Chondrocyte (in vitro differentiated cells): ENCODE measurements at regions not wholly inside any gene's neighbourhood (a gene's known extent, or its start where the extent isn't known, plus 50 kb on each side); places are given as distances from the start of the nearest gene placed in this dataset.

ENCODE experiments used
- DNase-seq: peaks from one replicate; pipeline ENCODE4 v3.0.0; 2021; ENCODE audit warnings: mixed read lengths, low spot score
- H3K27ac Mint-ChIP-seq: one replicate; pipeline ENCODE4 v1.8.0; 2021; ENCODE audit warnings: mild to moderate bottlenecking, moderate library complexity, mixed read lengths; ENCODE audit not compliant: unreplicated experiment
- H3K27me3 Mint-ChIP-seq: 2 replicates; pipeline ENCODE4 v1.8.0; 2021; ENCODE audit warnings: low read depth, mixed read lengths
- H3K36me3 Mint-ChIP-seq: 2 replicates; pipeline ENCODE4 v1.8.0; 2021; ENCODE audit warnings: low read depth, mixed read lengths
- H3K4me1 Mint-ChIP-seq: 2 replicates; pipeline ENCODE4 v1.8.0; 2021; ENCODE audit warnings: low read depth, mild to moderate bottlenecking, mixed read lengths
- H3K4me3 Mint-ChIP-seq: one replicate; pipeline ENCODE4 v1.8.0; 2021; ENCODE audit warnings: mild to moderate bottlenecking, moderate library complexity, mixed read lengths; ENCODE audit not compliant: unreplicated experiment
- H3K9me3 Mint-ChIP-seq: 2 replicates; pipeline ENCODE4 v1.8.0; 2021; ENCODE audit warnings: low read depth, mixed read lengths
- TF ChIP-seq, protein P1 (sequence below): fragments of 200-600 bp; sonication (generic); IDR thresholded peaks from 2 replicates; pipeline ENCODE4 v1.5.0; 2021; ENCODE audit warnings: antibody characterized with exemption, mild to moderate bottlenecking, moderate library complexity

GRCh38 chr15:98063315-98063714, 102.8 kb downstream of the ARRDC4 start:
- no peak for DNase-seq

DNA sequence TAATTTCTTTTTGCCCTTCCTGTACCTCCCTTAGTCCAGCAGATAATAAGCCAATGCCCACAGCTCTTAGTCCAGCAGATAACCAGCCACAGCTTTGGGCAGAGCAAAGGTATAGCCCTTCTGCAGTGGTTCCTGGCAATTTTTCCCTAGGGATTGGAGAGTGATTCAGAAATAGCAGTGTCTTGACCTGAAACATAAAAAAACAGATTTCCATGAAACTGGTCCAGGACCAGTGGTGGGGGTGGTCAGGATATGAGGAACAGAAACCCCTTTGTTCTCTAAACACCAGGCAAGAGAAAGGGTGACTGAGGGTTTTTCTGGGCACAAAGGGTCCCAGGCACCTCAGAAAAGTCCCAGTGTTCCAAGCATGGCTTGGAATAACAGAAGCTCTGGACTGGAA, 103.4 kb downstream of the ARRDC4 start:
- no peak for DNase-seq
- no peak overlapping the region for H3K4me3 Mint-ChIP-seq
- H3K4me1 Mint-ChIP-seq: peaks cover 49% of the 10 kb centered on the region
- peak overlapping the region; percentile 25 for H3K27ac Mint-ChIP-seq
- no peaks in the 10 kb centered on the region for H3K27me3 Mint-ChIP-seq
- H3K9me3 Mint-ChIP-seq: peaks cover 8% of the 10 kb centered on the region
- no peaks in the 10 kb centered on the region for H3K36me3 Mint-ChIP-seq
- TF ChIP-seq, protein P1, sequence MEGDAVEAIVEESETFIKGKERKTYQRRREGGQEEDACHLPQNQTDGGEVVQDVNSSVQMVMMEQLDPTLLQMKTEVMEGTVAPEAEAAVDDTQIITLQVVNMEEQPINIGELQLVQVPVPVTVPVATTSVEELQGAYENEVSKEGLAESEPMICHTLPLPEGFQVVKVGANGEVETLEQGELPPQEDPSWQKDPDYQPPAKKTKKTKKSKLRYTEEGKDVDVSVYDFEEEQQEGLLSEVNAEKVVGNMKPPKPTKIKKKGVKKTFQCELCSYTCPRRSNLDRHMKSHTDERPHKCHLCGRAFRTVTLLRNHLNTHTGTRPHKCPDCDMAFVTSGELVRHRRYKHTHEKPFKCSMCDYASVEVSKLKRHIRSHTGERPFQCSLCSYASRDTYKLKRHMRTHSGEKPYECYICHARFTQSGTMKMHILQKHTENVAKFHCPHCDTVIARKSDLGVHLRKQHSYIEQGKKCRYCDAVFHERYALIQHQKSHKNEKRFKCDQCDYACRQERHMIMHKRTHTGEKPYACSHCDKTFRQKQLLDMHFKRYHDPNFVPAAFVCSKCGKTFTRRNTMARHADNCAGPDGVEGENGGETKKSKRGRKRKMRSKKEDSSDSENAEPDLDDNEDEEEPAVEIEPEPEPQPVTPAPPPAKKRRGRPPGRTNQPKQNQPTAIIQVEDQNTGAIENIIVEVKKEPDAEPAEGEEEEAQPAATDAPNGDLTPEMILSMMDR: no peak

More at GRCh38 chr15:98063315-98063714, 102.8 kb downstream of the ARRDC4 start:
- Mint-ChIP-seq H3K36me3 (no peaks in the 10 kb centered on the region), H3K27ac (no peak overlapping the region), H3K4me3 (no peak overlapping the region), H3K9me3 (peaks cover 12% of the 10 kb centered on the region), H3K4me1 (peaks cover 44% of the 10 kb centered on the region), H3K27me3 (no peaks in the 10 kb centered on the region)
- TF ChIP-seq, protein P1: no peak

GRCh38 chr15:98067339-98067738, 106.8 kb downstream of the ARRDC4 start:
- H3K27ac Mint-ChIP-seq: peak overlapping the region; percentile 80
- TF ChIP-seq, protein P1: no peak

DNA sequence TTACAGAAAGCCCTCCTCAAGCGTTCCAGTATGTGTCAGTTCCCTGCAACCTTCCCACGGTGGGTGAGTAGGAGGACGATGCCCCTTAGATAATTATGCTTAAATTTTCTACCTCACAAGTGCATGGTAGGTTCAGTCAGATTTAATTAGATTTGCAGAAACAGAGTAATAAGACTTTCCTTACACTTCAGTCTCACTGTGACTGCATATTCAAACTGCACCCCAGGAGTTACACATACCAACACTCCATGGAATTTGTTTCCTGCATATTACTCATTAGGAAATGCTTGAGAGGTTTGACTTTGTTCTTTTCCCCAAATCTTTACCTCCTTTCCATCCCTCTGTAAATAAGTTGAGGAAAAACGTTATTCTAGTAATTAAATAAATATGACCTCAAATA, 108.8 kb downstream of the ARRDC4 start:
- no peaks in the 10 kb centered on the region for H3K27me3 Mint-ChIP-seq
- TF ChIP-seq, protein P1: no peak
- DNase-seq: no peak
- peaks cover 10% of the 10 kb centered on the region for H3K9me3 Mint-ChIP-seq
- H3K4me3 Mint-ChIP-seq: no peak overlapping the region
- H3K36me3 Mint-ChIP-seq: no peaks in the 10 kb centered on the region
- no peak overlapping the region for H3K27ac Mint-ChIP-seq
- peaks cover 45% of the 10 kb centered on the region for H3K4me1 Mint-ChIP-seq

More at GRCh38 chr15:98067339-98067738, 106.8 kb downstream of the ARRDC4 start:
- no peaks in the 10 kb centered on the region for H3K36me3 Mint-ChIP-seq
- no peak overlapping the region for H3K4me3 Mint-ChIP-seq
- no peaks in the 10 kb centered on the region for H3K27me3 Mint-ChIP-seq
- DNase-seq: no peak
- peaks cover 10% of the 10 kb centered on the region for H3K9me3 Mint-ChIP-seq
- H3K4me1 Mint-ChIP-seq: peaks cover 62% of the 10 kb centered on the region

- TF ChIP-seq, protein P1: no peak
- DNase-seq: no peak
- Mint-ChIP-seq H3K27me3 (no peaks in the 10 kb centered on the region), H3K9me3 (peaks cover 10% of the 10 kb centered on the region), H3K27ac (no peak overlapping the region), H3K4me1 (peaks cover 42% of the 10 kb centered on the region), H3K36me3 (no peaks in the 10 kb centered on the region), H3K4me3 (no peak overlapping the region)
Observed at GRCh38 chr15:98070137-98070536, 109.6 kb downstream of the ARRDC4 start.
